Sigmoid colon (tissue), 6 donors: ENCODE measurements at regions not wholly inside any gene's neighbourhood (a gene's known extent, or its start where the extent isn't known, plus 50 kb on each side); places are given as distances from the start of the nearest gene placed in this dataset.

Source experiments
- DNase-seq: peaks from one replicate; pipeline ENCODE4 v3.0.0-alpha.2; 2019
- H3K27ac ChIP-seq, 4 donors: fragments of 200-600 bp; sonication (generic); one replicate each; pipeline ENCODE4 v1.5.1; 2016 to 2019; ENCODE audit warnings: mild to moderate bottlenecking in 1 of 4
- H3K27me3 ChIP-seq, 3 donors: fragments of 200-600 bp; sonication (generic); one replicate each; pipeline ENCODE4 v1.5.1; 2019; ENCODE audit warnings: mild to moderate bottlenecking in 1 of 3
- H3K36me3 ChIP-seq, 4 donors: fragments of 200-600 bp; sonication (generic); one replicate each; pipeline ENCODE4 v1.5.1; 2016 to 2019
- H3K4me1 ChIP-seq, 4 donors: fragments of 200-600 bp; sonication (generic); one replicate each; pipeline ENCODE4 v1.5.1; 2017 to 2019
- H3K4me3 ChIP-seq, 4 donors: fragments of 200-600 bp; sonication (generic); one replicate each; pipeline ENCODE4 v1.5.1; 2017 to 2019; ENCODE audit warnings: mild to moderate bottlenecking in 2 of 4, moderate library complexity in 1 of 4
- H3K9me3 ChIP-seq, 4 donors: fragments of 200-600 bp in 3 of 4; sonication (generic) in 3 of 4; one replicate each; pipeline versions ENCODE4 v1.5.1 to v1.6.1; 2013 to 2019
- EP300 ChIP-seq, 4 donors: sonication (generic); formaldehyde crosslinking; IDR thresholded peaks; one replicate each; pipeline ENCODE4 v1.6.1; 2017; ENCODE audit warnings: antibody characterized with exemption in 4 of 4
- POLR2A ChIP-seq, 2 donors: fragments of 450-650 bp; IDR thresholded peaks; one replicate each; pipeline ENCODE4 v1.6.1; 2016; ENCODE audit warnings: antibody characterized with exemption in 2 of 2, mild to moderate bottlenecking in 2 of 2, moderate library complexity in 2 of 2
- POLR2AphosphoS5 ChIP-seq, 4 donors: sonication (generic); formaldehyde crosslinking; IDR thresholded peaks; one replicate each; pipeline ENCODE4 v1.6.1; 2017; ENCODE audit warnings: antibody characterized with exemption in 4 of 4
- whole genome bisulfite sequencing, 2 donors: extraction: QIAGEN DNeasy Blood & Tissue Kit; methylation state at CpG; one replicate each; pipeline ENCODE4 v1.1.7; 2013; 5-methylcytosine and 5-hydroxymethylcytosine counted together
- intact Hi-C: fragments of 100-400 bp; cut with DNase I; formaldehyde crosslinking; loops from one replicate; pipeline ENCODE4 v1.15.1; 2023
- TF ChIP-seq, protein P1 (sequence below), 4 experiments: fragments of 450-650 bp in 3 of 4; fragments of 200-600 bp in 1 of 4; IDR thresholded peaks; one replicate each; pipeline ENCODE4 v1.5.1; 2016 to 2019; ENCODE audit warnings: antibody characterized with exemption in 4 of 4, mild to moderate bottlenecking in 3 of 4, moderate library complexity in 2 of 4
- donor health status: healthy with polysubstance abuse.
- donor health status: healthy.

DNA sequence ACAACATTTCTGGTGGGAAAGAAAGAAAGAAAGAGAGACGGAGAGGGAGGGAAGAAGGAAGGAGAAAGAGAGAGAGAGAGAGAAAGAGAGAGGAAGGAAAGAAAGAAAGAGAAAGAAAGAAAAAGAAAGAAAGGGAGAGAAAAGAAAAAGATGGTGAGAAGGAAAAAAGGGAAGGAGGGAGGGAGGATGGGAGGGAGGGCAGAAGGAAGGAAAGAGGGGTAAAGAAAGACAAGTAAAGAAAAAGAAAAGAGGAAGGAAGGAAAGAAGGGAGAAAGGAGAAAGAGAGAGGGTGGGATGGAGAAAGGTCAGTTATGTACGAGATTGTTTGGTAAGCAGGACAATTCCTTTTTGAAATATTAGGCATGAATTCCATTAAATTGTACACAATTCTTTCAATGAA, 145.3 kb downstream of the SPRY2 start:
- H3K36me3 ChIP-seq: no peaks in the 10 kb centered on the region
- DNase-seq: no peak
- no peaks in the 10 kb centered on the region for H3K27me3 ChIP-seq
- H3K4me1 ChIP-seq: peaks cover 0 to 7% (median 0%) of the 10 kb centered on the region in 4 donors
- no peak overlapping the region for H3K27ac ChIP-seq
- no peaks in the 10 kb centered on the region for H3K9me3 ChIP-seq
- WGBS, 2 donors: 89 to 90% methylated on average over 2 of the region's 2 CpGs
- intact Hi-C loops: no loop called here
- no peak overlapping the region for H3K4me3 ChIP-seq
- TF ChIP-seq POLR2AphosphoS5 (IDR thresholded peaks at IDR 0.05) (no peak), EP300 (IDR thresholded peaks at IDR 0.05) (no peak), POLR2A (IDR thresholded peaks at IDR 0.05) (no peak)
- TF ChIP-seq, protein P1, sequence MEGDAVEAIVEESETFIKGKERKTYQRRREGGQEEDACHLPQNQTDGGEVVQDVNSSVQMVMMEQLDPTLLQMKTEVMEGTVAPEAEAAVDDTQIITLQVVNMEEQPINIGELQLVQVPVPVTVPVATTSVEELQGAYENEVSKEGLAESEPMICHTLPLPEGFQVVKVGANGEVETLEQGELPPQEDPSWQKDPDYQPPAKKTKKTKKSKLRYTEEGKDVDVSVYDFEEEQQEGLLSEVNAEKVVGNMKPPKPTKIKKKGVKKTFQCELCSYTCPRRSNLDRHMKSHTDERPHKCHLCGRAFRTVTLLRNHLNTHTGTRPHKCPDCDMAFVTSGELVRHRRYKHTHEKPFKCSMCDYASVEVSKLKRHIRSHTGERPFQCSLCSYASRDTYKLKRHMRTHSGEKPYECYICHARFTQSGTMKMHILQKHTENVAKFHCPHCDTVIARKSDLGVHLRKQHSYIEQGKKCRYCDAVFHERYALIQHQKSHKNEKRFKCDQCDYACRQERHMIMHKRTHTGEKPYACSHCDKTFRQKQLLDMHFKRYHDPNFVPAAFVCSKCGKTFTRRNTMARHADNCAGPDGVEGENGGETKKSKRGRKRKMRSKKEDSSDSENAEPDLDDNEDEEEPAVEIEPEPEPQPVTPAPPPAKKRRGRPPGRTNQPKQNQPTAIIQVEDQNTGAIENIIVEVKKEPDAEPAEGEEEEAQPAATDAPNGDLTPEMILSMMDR (IDR thresholded peaks at IDR 0.05): no peak

DNA sequence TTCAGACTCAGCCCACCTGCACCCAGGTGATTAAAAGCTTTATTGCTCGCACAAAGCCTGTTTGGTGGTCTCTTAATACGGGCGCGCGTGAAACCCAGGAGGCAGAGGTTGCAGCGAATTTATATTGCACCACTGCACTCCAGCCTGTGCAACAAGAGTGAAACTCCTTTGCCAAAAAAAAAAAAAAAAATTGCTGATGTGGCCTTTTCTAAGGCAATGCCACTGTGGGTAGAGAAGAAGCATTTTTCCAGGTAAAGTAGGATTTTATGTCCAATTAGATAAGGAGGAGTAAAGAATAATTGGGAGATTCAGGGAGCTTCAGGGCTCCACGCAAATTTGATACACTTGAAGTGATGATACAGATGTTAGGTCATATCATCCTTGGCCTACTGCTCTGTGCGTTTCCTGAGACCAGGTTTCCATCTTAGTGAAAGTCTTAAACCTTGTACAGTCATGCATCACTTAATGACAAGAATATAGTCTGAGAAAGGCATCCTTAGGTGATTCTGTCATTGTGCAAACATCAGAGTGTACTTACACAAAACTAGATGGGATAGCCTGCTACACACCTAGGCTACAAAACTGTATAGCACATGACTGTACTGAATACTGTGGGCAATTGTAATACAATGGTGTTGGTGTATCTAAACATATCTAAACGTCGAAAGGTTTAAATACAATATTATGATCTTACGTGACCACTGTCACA, 150.9 kb downstream of the SPRY2 start:
- Histone ChIP-seq H3K4me1 (no peaks in the 10 kb centered on the region), H3K4me3 (no peak overlapping the region), H3K36me3 (no peaks in the 10 kb centered on the region), H3K27me3 (no peaks in the 10 kb centered on the region), H3K27ac (no peak overlapping the region), H3K9me3 (no peaks in the 10 kb centered on the region)
- no peak for TF ChIP-seq POLR2A (IDR thresholded peaks at IDR 0.05)
- TF ChIP-seq EP300 (IDR thresholded peaks at IDR 0.05): no peak
- TF ChIP-seq POLR2AphosphoS5 (IDR thresholded peaks at IDR 0.05): no peak
- TF ChIP-seq, protein P1 (IDR thresholded peaks at IDR 0.05): no peak
- intact Hi-C loops: no loop called here
- no peak for DNase-seq
- 92 to 95% methylated on average over 11 of the region's 11 CpGs for WGBS, 2 donors

DNA sequence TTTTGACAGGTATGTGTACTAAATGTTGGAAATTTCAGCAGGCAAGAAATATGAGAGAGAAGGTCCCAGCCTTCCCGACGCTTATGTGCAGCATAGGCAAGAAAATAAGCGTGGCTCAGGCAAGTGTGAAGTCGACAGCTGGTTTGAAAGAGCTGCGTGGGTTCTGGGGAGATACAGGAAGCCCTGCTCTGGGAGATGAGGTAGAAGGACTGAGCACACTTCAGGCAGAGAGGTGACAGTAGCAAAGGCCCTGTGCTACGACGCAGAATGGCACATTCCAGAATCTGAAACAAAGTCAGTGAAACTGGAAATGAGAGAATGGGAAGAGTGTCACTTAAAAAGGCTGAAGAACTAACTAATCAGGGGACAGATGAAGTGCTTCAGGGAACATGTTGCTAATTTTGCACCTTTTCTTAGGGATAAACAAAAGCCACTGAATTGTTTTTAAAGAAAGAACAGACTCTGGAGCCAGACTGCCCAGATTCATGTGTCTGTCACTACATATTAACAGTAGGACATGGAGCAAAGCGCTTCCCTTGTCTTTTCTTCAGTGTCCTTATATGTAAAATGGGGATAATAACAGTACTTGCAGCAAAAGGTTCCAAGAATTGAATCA, 160.1 kb downstream of the SPRY2 start:
- Histone ChIP-seq H3K4me3 (no peak overlapping the region), H3K9me3 (no peaks in the 10 kb centered on the region), H3K36me3 (no peaks in the 10 kb centered on the region), H3K4me1 (no peaks in the 10 kb centered on the region), H3K27ac (no peak overlapping the region), H3K27me3 (no peaks in the 10 kb centered on the region)
- 72 to 86% methylated on average over 8 of the region's 8 CpGs for WGBS, 2 donors
- DNase-seq: no peak
- no peak for TF ChIP-seq POLR2AphosphoS5 (IDR thresholded peaks at IDR 0.05)
- TF ChIP-seq, protein P1 (IDR thresholded peaks at IDR 0.05): no peak
- intact Hi-C loops: no loop called here

DNA sequence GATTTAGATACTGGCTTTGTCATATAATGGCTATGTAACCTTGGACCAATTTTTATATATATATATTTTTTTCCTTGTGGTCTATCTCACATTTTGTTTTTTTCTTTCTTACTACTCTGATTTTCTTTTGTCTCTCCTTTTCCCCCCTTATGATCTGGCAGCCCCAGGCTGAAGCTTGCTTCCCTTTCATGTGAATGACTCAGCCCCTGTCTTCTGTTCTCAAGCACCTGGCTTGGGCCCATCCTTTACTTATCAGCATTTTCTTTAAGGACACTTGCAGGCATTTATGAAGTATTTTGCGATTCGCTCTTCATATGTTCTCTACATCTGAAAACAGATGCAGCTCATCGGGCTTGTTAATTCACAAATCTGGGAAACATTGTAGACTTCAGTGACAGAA, 163.6 kb downstream of the SPRY2 start:
- Histone ChIP-seq H3K27ac (no peak overlapping the region), H3K36me3 (no peaks in the 10 kb centered on the region), H3K27me3 (no peaks in the 10 kb centered on the region), H3K9me3 (peaks cover 0 to 3% (median 0%) of the 10 kb centered on the region in 4 donors), H3K4me3 (no peak overlapping the region), H3K4me1 (no peaks in the 10 kb centered on the region)
- intact Hi-C loops: no loop called here
- 93 to 96% methylated on average over 3 of the region's 3 CpGs for WGBS, 2 donors
- no peak for TF ChIP-seq EP300 (IDR thresholded peaks at IDR 0.05)
- no peak for TF ChIP-seq POLR2A (IDR thresholded peaks at IDR 0.05)
- no peak for TF ChIP-seq POLR2AphosphoS5 (IDR thresholded peaks at IDR 0.05)
- TF ChIP-seq, protein P1 (IDR thresholded peaks at IDR 0.05): no peak
- no peak for DNase-seq
